GM12873 (cell line): ENCODE measurements at regions not wholly inside any gene's neighbourhood (a gene's known extent, or its start where the extent isn't known, plus 50 kb on each side); places are given as distances from the start of the nearest gene placed in this dataset.

Experiments used
- TF ChIP-seq, protein P1 (sequence below): IDR thresholded peaks from 2 replicates; pipeline ENCODE4 v1.5.1; 2012; ENCODE audit warnings: low read depth, mild to moderate bottlenecking, moderate library complexity, low read length, control low read depth; ENCODE audit not compliant: insufficient read depth; ENCODE audit errors: missing control alignments

DNA sequence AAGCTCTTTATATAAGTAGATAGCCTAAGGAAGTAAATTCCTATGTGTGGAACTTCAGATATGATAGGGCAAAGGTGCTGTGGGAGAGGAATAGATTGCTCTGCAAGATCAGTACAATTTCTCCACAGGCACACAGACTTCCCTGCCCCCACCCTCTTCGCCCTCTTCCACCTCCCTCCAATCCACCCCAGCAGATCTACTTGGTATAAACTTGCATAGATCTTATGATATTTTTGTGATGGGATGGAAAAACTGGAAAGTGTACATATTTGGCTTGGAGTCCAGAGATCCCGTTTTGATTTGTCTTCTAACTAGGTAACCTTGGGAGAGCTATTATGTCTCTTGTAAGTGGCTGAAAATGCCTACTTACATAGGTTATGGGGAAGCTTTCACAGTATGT is 586.3 kb upstream of the USP24 start:
- TF ChIP-seq, protein P1, sequence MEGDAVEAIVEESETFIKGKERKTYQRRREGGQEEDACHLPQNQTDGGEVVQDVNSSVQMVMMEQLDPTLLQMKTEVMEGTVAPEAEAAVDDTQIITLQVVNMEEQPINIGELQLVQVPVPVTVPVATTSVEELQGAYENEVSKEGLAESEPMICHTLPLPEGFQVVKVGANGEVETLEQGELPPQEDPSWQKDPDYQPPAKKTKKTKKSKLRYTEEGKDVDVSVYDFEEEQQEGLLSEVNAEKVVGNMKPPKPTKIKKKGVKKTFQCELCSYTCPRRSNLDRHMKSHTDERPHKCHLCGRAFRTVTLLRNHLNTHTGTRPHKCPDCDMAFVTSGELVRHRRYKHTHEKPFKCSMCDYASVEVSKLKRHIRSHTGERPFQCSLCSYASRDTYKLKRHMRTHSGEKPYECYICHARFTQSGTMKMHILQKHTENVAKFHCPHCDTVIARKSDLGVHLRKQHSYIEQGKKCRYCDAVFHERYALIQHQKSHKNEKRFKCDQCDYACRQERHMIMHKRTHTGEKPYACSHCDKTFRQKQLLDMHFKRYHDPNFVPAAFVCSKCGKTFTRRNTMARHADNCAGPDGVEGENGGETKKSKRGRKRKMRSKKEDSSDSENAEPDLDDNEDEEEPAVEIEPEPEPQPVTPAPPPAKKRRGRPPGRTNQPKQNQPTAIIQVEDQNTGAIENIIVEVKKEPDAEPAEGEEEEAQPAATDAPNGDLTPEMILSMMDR, result no peak

DNA sequence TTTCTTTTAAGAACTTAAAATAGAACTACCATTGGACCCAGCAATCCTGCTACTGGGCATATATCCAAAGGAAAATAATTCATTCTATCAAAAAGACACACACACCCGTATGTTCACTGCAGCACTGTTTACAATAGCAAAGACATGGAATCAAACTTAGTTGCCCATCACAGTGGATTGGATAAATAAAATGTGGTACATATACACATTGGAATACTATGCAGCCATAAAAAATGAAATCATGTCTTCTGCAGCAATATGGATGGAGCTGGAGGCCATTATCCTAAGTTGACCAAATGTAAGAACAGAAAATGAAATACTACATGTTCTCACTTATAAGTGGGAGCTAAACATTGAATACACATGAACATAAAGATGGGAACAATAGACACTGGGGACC is 585.3 kb upstream of the USP24 start:
- TF ChIP-seq, protein P1, result no peak

DNA sequence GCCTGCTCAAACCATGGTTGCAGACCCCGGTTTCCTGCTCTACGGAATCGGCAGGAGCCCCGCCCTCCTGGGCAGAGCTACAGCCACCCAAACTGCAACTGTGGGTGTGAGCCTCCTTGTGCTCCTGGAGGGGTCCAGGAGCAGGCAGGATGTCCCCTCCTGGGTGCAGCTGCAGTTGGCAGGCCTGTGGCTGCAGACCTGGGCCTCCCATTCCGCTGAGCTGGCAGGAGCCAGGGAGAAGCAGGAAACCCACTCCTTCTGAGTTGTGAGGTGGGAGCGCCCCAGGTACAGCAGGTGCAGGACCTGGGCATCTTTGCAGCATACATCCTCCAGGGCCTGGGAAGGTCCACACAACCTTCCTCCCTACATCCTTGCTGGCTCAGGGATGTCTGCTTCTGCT is 578.7 kb upstream of the USP24 start:
- TF ChIP-seq, protein P1, result no peak

DNA sequence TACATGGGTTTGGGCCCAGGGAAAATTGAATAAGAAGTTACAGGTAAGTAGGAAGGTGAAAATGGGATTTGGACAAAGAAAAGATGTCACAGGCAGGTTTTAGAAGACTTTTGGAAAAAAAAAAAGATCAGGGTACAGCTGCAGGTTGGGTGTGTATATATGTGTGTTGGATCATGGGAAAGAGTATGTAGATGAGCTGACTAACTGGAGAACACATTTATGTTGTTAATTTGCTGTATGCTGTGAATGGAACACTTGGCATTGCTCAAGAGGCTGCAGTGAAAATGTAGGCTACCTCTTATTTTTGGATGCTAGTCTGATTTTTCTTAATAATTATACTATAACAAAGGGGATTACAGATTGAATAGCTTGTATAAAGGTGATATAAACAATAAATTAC is 577.7 kb upstream of the USP24 start:
- TF ChIP-seq, protein P1, result no peak

DNA sequence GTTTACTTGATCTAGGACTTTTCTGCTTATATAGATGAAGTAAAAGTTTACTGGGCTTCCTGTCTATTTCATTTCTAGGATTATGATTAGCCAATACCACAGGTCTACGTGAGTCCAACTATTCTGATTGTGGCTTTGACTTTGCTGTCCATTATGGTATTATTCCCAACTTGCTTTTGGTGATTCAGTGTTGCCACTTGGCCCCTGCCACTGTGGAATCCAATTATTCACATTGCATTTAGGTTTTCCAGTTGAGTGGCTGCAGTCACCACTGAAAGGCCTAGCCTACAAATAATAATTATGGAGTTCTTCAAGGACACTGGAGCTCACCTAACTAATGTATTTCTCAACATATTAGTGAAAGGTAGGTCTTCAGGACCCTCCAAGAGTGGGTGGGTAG is 574.3 kb upstream of the USP24 start:
- TF ChIP-seq, protein P1, result no peak

DNA sequence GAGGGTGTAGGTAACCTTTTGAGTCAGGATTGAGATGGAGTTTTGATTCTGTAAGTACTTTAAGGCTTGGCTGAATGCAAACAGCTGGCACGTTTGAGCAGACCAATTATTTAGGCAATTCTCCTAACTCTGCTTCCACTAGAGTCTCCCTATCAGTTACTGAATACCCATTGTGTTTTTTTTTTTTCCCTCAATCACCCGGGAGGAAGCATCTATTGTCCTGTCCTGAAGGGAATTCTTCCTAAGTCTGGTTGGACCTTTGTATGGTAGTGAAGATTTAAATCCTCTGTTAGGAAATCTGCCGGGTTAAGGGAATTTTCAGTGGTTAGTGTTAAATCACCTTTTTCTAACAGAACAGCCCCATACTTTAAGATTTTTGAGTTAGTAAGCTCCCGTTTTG is 571.2 kb upstream of the USP24 start:
- TF ChIP-seq, protein P1, result no peak

DNA sequence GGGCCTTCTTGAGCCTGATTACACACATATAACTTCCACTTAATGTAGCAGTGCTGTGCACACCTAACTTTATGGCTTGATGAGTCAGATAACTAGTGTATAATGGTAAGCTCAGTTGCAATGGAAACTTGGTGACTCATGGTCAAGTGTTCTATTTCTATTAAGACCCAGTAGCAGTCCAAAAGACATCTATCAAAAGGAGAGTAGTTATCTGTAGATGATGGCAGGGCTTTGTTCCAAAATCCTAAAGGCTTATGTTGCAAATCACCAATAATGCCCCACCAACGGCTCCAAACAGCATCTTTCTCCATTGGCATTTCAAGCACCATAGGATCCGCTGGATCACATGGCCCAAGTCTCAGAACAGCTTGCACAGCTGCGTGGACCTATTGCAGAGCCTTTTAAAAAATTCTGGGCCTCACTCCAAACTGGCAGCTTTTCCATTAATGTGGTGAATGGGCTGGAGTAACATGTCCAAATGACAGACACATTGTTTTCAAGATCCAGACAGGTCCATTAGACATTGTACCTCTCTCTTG is 566.8 kb upstream of the USP24 start:
- TF ChIP-seq, protein P1, result no peak
